GM12878 (cell line): ENCODE measurements at regions not wholly inside any gene's neighbourhood (a gene's known extent, or its start where the extent isn't known, plus 50 kb on each side); places are given as distances from the start of the nearest gene placed in this dataset.

Experiments used
- ATAC-seq: fragments of 200-7000 bp; cut with Tn5 transposase; 3 replicates; pipeline ENCODE4 v1.9.1; 2020; ENCODE audit warnings: mild to moderate bottlenecking, moderate library complexity
- BruUV-seq: library from RNA; stranded (reverse); fragments of 400-500 nt; replicated peaks from 2 replicates; lab custom pipeline; 2021; lab: Mats Ljungman, UMichigan
- CTCF ChIA-PET: fragments of 300-600 bp; sonication (Branson Sonifier 250); formaldehyde crosslinking; extraction: SDS; loops from one replicate; lab custom pipeline; 2021; ENCODE audit warnings: inconsistent platforms; lab: Yijun Ruan, JAX
- POLR2A ChIA-PET: fragments of 350-600 bp; formaldehyde crosslinking; extraction: SDS; loops from one replicate; lab custom pipeline; 2021; ENCODE audit warnings: inconsistent platforms; lab: Charles Lee
- RAD21 ChIA-PET: fragments of 300-600 bp; sonication (Branson Sonifier 250); formaldehyde crosslinking; loops from one replicate; lab custom pipeline; 2023; ENCODE audit warnings: antibody characterized with exemption; ENCODE audit not compliant: unreplicated experiment; lab: Charles Lee
- SMC1A ChIA-PET: fragments of 300-600 bp; sonication (Branson Sonifier 250); formaldehyde crosslinking; loops from one replicate; lab custom pipeline; 2023; ENCODE audit not compliant: unreplicated experiment, uncharacterized antibody; lab: Charles Lee
- DNase-seq: peaks from one replicate; pipeline ENCODE4 v3.0.0-alpha.2; 2011; ENCODE audit warnings: low read depth, low spot score
- FAIRE-seq: peaks from 3 replicates; lab custom pipeline; 2011; peaks lifted over from hg19 to GRCh38; lab: Jason Lieb, UNC
- H2AFZ ChIP-seq: 2 replicates; pipeline ENCODE4 v1.6.0; 2011; ENCODE audit warnings: low read depth, low read length, control low read depth; ENCODE audit not compliant: control insufficient read depth
- H3K27ac ChIP-seq: 2 replicates; pipeline ENCODE4 v1.5.1; 2011; ENCODE audit warnings: control low read depth; ENCODE audit not compliant: control insufficient read depth, insufficient read depth
- H3K27me3 ChIP-seq, 2 experiments: replicated peaks in 1 of 2; 2 replicates each; pipeline versions ENCODE4 v1.6.0 to v1.6.1; 2011; ENCODE audit warnings: low read length in 1 of 2; ENCODE audit not compliant: control insufficient read depth in 2 of 2, insufficient read depth in 2 of 2
- H3K36me3 ChIP-seq, 2 experiments: 2 replicates each; pipeline ENCODE4 v1.5.1; 2011; ENCODE audit warnings: low read length in 1 of 2; ENCODE audit not compliant: control insufficient read depth in 2 of 2, insufficient read depth in 2 of 2
- H3K4me1 ChIP-seq: 2 replicates; pipeline ENCODE4 v1.6.1; 2011; ENCODE audit warnings: mild to moderate bottlenecking, low read length, moderate library complexity, mixed read lengths; ENCODE audit not compliant: control insufficient read depth, insufficient read depth
- H3K4me2 ChIP-seq: 2 replicates; pipeline ENCODE4 v1.6.0; 2011; ENCODE audit warnings: control low read depth; ENCODE audit not compliant: control insufficient read depth, insufficient read depth
- H3K4me3 ChIP-seq: fragments of 200-600 bp; sonication (generic); 2 replicates; pipeline ENCODE4 v1.5.1; 2016
- H3K79me2 ChIP-seq: 2 replicates; pipeline ENCODE4 v1.6.0; 2011; ENCODE audit warnings: low read length; ENCODE audit not compliant: control insufficient read depth, insufficient read depth
- H3K9ac ChIP-seq: 2 replicates; pipeline ENCODE4 v1.8.0; 2011; ENCODE audit warnings: low read length, control low read depth, mixed read lengths; ENCODE audit not compliant: control insufficient read depth, insufficient read depth
- H3K9me3 ChIP-seq: replicated peaks from 3 replicates; pipeline ENCODE4 v1.5.1; 2011; ENCODE audit warnings: mild to moderate bottlenecking, low read length; ENCODE audit not compliant: control insufficient read depth, insufficient read depth
- H4K20me1 ChIP-seq: 2 replicates; pipeline ENCODE4 v1.6.0; 2011; ENCODE audit not compliant: control insufficient read depth, insufficient read depth
- ASH2L ChIP-seq: fragments of 300-600, 200-600 bp; sonication (generic); IDR thresholded peaks from 2 replicates; pipeline ENCODE4 v1.6.1; 2017; ENCODE audit warnings: low read depth, mild to moderate bottlenecking, borderline replicate concordance
- E4F1 ChIP-seq: fragments of 450-650 bp; IDR thresholded peaks from 2 replicates; pipeline ENCODE4 v1.6.1; 2018; ENCODE audit warnings: borderline replicate concordance, mild to moderate bottlenecking; ENCODE audit not compliant: partially characterized antibody
- EP300 ChIP-seq, 2 experiments: fragments of 150-350 bp in 1 of 2; IDR thresholded peaks; 2 replicates each; pipeline ENCODE4 v1.6.1; 2011 to 2012; ENCODE audit warnings: low read depth in 2 of 2, low read length in 2 of 2, borderline replicate concordance in 1 of 2, improper control_type of control experiment in 1 of 2, inconsistent platforms in 1 of 2; ENCODE audit not compliant: control insufficient read depth in 1 of 2
- EZH2 ChIP-seq: IDR thresholded peaks from 2 replicates; pipeline ENCODE4 v1.6.1; 2012; ENCODE audit warnings: low read depth, mild to moderate bottlenecking, control low read depth, inconsistent platforms, low read length, borderline replicate concordance; ENCODE audit not compliant: control insufficient read depth
- MEF2A ChIP-seq: IDR thresholded peaks from 2 replicates; pipeline ENCODE4 v1.6.1; 2011; ENCODE audit warnings: low read depth, mild to moderate bottlenecking, low read length, moderate library complexity; ENCODE audit not compliant: insufficient read depth
- MTA3 ChIP-seq: IDR thresholded peaks from 2 replicates; pipeline ENCODE4 v1.6.1; 2012; ENCODE audit warnings: low read length, inconsistent platforms, borderline replicate concordance
- STAT1 ChIP-seq: fragments of 450-650 bp; conservative IDR thresholded peaks from 2 replicates; pipeline ENCODE4 v1.6.1; 2014; ENCODE audit warnings: antibody characterized with exemption, mild to moderate bottlenecking
- TCF3 ChIP-seq: IDR thresholded peaks from 2 replicates; pipeline ENCODE4 v1.6.1; 2012; ENCODE audit warnings: low read depth, mild to moderate bottlenecking, low read length, borderline replicate concordance; ENCODE audit not compliant: insufficient read depth
- ZNF622 ChIP-seq: fragments of 450-650 bp; IDR thresholded peaks from 2 replicates; pipeline ENCODE4 v1.6.1; 2017; ENCODE audit warnings: mild to moderate bottlenecking, inconsistent platforms
- WGBS: methylation state at CpG from one replicate; pipeline ENCODE4 v1.1.6; 2016; ENCODE audit warnings: low lambda C conversion rate; ENCODE audit not compliant: insufficient replicate concordance, insufficient coverage; ENCODE audit errors: missing lambda C conversion rate; 5-methylcytosine and 5-hydroxymethylcytosine counted together
- in situ Hi-C: fragments of 300-500 bp; cut with MboI; formaldehyde crosslinking; loops from 9 replicates; pipeline ENCODE4 v1.14.3; 2018; ENCODE audit warnings: mixed read lengths
- intact Hi-C: fragments of 100-400 bp; cut with micrococcal nuclease; formaldehyde crosslinking; loops from one replicate; pipeline ENCODE4 v1.14.2; 2022; ENCODE audit not compliant: unreplicated experiment
- TF ChIP-seq, protein P1 (sequence below): fragments of 450-650 bp; IDR thresholded peaks from 2 replicates; pipeline ENCODE4 v1.6.1; 2017; ENCODE audit warnings: mild to moderate bottlenecking, moderate library complexity

GRCh38 chr6:170145272-170145592 is 145.6 kb downstream of the DLL1 start:
- Histone ChIP-seq H3K9ac (no peak overlapping the region), H3K4me3 (no peak overlapping the region), H4K20me1 (no peaks in the 10 kb centered on the region), H3K27ac (no peak overlapping the region), H3K36me3 (no peaks in the 10 kb centered on the region), H2AFZ (no peak overlapping the region), H3K27me3 (no peaks in the 10 kb centered on the region), H3K9me3 (peaks cover 3% of the 10 kb centered on the region; the same call in 1 of the 3 replicates), H3K4me2 (no peak overlapping the region), H3K79me2 (no peaks in the 10 kb centered on the region), H3K4me1 (no peaks in the 10 kb centered on the region)
- in situ Hi-C loops, result no loop called here
- BruUV-seq, result no TSS peak
- intact Hi-C loops, result no loop called here
- ChIA-PET SMC1A (no interaction called here), RAD21 (no interaction called here), POLR2A (no interaction called here), CTCF (no interaction called here)
- ATAC-seq (no peak), DNase-seq (no peak), FAIRE-seq (no peak)
- no peak for TF ChIP-seq ASH2L
- WGBS, result 80% methylated on average over 3 of the region's 3 CpGs

GRCh38 chr6:170144571-170145271 is 146.2 kb downstream of the DLL1 start:
- no peaks in the 10 kb centered on the region for H3K36me3 ChIP-seq
- no TSS peak for BruUV-seq
- H2AFZ ChIP-seq, result no peak overlapping the region
- H3K9me3 ChIP-seq, result peaks cover 3% of the 10 kb centered on the region; the same call in 1 of the 3 replicates
- H3K4me3 ChIP-seq, result no peak overlapping the region
- TF ChIP-seq EP300 (IDR thresholded peaks at IDR 0.05; ENCODE audit: borderline replicate concordance in 1 of 2, control insufficient read depth in 1 of 2, low read depth in 2 of 2, low read length in 2 of 2), result no peak
- no peak for TF ChIP-seq STAT1
- TF ChIP-seq, protein P1, sequence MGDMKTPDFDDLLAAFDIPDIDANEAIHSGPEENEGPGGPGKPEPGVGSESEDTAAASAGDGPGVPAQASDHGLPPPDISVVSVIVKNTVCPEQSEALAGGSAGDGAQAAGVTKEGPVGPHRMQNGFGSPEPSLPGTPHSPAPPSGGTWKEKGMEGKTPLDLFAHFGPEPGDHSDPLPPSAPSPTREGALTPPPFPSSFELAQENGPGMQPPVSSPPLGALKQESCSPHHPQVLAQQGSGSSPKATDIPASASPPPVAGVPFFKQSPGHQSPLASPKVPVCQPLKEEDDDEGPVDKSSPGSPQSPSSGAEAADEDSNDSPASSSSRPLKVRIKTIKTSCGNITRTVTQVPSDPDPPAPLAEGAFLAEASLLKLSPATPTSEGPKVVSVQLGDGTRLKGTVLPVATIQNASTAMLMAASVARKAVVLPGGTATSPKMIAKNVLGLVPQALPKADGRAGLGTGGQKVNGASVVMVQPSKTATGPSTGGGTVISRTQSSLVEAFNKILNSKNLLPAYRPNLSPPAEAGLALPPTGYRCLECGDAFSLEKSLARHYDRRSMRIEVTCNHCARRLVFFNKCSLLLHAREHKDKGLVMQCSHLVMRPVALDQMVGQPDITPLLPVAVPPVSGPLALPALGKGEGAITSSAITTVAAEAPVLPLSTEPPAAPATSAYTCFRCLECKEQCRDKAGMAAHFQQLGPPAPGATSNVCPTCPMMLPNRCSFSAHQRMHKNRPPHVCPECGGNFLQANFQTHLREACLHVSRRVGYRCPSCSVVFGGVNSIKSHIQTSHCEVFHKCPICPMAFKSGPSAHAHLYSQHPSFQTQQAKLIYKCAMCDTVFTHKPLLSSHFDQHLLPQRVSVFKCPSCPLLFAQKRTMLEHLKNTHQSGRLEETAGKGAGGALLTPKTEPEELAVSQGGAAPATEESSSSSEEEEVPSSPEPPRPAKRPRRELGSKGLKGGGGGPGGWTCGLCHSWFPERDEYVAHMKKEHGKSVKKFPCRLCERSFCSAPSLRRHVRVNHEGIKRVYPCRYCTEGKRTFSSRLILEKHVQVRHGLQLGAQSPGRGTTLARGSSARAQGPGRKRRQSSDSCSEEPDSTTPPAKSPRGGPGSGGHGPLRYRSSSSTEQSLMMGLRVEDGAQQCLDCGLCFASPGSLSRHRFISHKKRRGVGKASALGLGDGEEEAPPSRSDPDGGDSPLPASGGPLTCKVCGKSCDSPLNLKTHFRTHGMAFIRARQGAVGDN, result no peak
- TF ChIP-seq MEF2A, result no peak
- no peak for TF ChIP-seq MTA3
- TF ChIP-seq E4F1, result no peak
- no peak for TF ChIP-seq TCF3
- TF ChIP-seq EZH2, result no peak
- no peak for TF ChIP-seq ZNF622
- no peak overlapping the region for H3K27ac ChIP-seq
- in situ Hi-C loops (no loop called here), intact Hi-C loops (no loop called here)
- WGBS, result 6% methylated on average over 4 of the region's 4 CpGs
- ChIA-PET POLR2A (no interaction called here), CTCF (no interaction called here), SMC1A (no interaction called here), RAD21 (no interaction called here)
- no peak overlapping the region for H3K9ac ChIP-seq
- H3K4me2 ChIP-seq, result no peak overlapping the region
- no peaks in the 10 kb centered on the region for H3K27me3 ChIP-seq
- H3K4me1 ChIP-seq, result no peaks in the 10 kb centered on the region
- FAIRE-seq (no peak), ATAC-seq (no peak), DNase-seq (no peak)
- no peaks in the 10 kb centered on the region for H3K79me2 ChIP-seq
- H4K20me1 ChIP-seq, result no peaks in the 10 kb centered on the region
